ENCODE measurements at regions not wholly inside any gene's neighbourhood (a gene's known extent, or its start where the extent isn't known, plus 50 kb on each side); places are given as distances from the start of the nearest gene placed in this dataset.

DNA sequence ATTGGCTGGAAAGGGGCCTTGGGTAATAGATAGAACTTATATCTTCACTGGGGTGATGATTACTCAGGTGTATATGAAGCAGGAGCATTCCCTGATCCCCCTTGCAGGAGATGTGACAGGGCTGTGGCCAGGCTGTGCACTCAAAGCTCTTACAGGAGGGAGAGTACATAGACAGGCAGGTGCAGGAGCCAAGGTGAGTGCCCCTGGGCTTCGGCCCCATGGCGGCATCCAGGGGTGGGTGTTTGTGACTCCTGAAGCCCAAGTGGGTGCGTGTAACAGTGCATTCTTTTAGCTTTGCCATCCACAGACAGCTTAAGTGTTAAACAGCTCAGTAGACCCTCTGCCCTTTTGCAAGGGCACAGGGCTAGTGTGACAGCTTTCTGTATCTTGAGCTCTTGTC is 236.6 kb upstream of the GPR149 start:
- Histone ChIP-seq H3K9ac (ENCODE audit: low read depth, low read length) (no peak overlapping the region), H3K4me3 (ENCODE audit: low read depth in 1 of 2, low read length in 2 of 2) (no peak overlapping the region), H3K79me2 (ENCODE audit: insufficient read depth, low read length) (no peaks in the 10 kb centered on the region), H3K4me2 (ENCODE audit: insufficient read depth, low read length) (no peak overlapping the region), H3K36me3 (ENCODE audit: insufficient read depth, low read length) (no peaks in the 10 kb centered on the region), H3K9me3 (ENCODE audit: insufficient read depth, low read length, severe bottlenecking) (no peaks in the 10 kb centered on the region), H2AFZ (ENCODE audit: low read depth, low read length) (no peak overlapping the region), H4K20me1 (ENCODE audit: insufficient read depth, low read length) (no peaks in the 10 kb centered on the region), H3K4me1 (ENCODE audit: insufficient read depth, low read length) (no peaks in the 10 kb centered on the region), H3K27me3 (ENCODE audit: insufficient read depth, low read length, poor library complexity) (no peaks in the 10 kb centered on the region), H3K27ac (ENCODE audit: low read length) (no peak overlapping the region)
- DNase-seq: no peak
- TF ChIP-seq EZH2 (IDR thresholded peaks at IDR 0.05; ENCODE audit: borderline replicate concordance, low read depth, low read length, severe bottlenecking): no peak
- TF ChIP-seq, protein P1, sequence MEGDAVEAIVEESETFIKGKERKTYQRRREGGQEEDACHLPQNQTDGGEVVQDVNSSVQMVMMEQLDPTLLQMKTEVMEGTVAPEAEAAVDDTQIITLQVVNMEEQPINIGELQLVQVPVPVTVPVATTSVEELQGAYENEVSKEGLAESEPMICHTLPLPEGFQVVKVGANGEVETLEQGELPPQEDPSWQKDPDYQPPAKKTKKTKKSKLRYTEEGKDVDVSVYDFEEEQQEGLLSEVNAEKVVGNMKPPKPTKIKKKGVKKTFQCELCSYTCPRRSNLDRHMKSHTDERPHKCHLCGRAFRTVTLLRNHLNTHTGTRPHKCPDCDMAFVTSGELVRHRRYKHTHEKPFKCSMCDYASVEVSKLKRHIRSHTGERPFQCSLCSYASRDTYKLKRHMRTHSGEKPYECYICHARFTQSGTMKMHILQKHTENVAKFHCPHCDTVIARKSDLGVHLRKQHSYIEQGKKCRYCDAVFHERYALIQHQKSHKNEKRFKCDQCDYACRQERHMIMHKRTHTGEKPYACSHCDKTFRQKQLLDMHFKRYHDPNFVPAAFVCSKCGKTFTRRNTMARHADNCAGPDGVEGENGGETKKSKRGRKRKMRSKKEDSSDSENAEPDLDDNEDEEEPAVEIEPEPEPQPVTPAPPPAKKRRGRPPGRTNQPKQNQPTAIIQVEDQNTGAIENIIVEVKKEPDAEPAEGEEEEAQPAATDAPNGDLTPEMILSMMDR (IDR thresholded peaks at IDR 0.05; ENCODE audit: borderline replicate concordance, extremely low read depth, low read length, poor library complexity, severe bottlenecking): no peak
- no peak for ATAC-seq (ENCODE audit: insufficient read depth, low read depth)

GRCh38 chr3:154664714-154665113 is 234.7 kb upstream of the GPR149 start:
- Histone ChIP-seq H3K79me2 (ENCODE audit: insufficient read depth, low read length) (no peaks in the 10 kb centered on the region), H3K4me2 (ENCODE audit: insufficient read depth, low read length) (no peak overlapping the region), H4K20me1 (ENCODE audit: insufficient read depth, low read length) (no peaks in the 10 kb centered on the region), H3K9me3 (ENCODE audit: insufficient read depth, low read length, severe bottlenecking) (no peaks in the 10 kb centered on the region), H3K4me1 (ENCODE audit: insufficient read depth, low read length) (no peaks in the 10 kb centered on the region), H3K4me3 (ENCODE audit: low read depth in 1 of 2, low read length in 2 of 2) (no peak overlapping the region), H2AFZ (ENCODE audit: low read depth, low read length) (no peak overlapping the region), H3K9ac (ENCODE audit: low read depth, low read length) (no peak overlapping the region), H3K36me3 (ENCODE audit: insufficient read depth, low read length) (no peaks in the 10 kb centered on the region), H3K27ac (ENCODE audit: low read length) (no peak overlapping the region), H3K27me3 (ENCODE audit: insufficient read depth, low read length, poor library complexity) (no peaks in the 10 kb centered on the region)
- TF ChIP-seq EZH2 (IDR thresholded peaks at IDR 0.05; ENCODE audit: borderline replicate concordance, low read depth, low read length, severe bottlenecking): no peak
- TF ChIP-seq, protein P1 (IDR thresholded peaks at IDR 0.05; ENCODE audit: borderline replicate concordance, extremely low read depth, low read length, poor library complexity, severe bottlenecking): no peak
- no peak for ATAC-seq (ENCODE audit: insufficient read depth, low read depth)
- DNase-seq: no peak

GRCh38 chr3:154662851-154663250 is 232.9 kb upstream of the GPR149 start:
- Histone ChIP-seq H3K79me2 (ENCODE audit: insufficient read depth, low read length) (no peaks in the 10 kb centered on the region), H3K9me3 (ENCODE audit: insufficient read depth, low read length, severe bottlenecking) (no peaks in the 10 kb centered on the region), H3K4me2 (ENCODE audit: insufficient read depth, low read length) (no peak overlapping the region), H3K9ac (ENCODE audit: low read depth, low read length) (no peak overlapping the region), H4K20me1 (ENCODE audit: insufficient read depth, low read length) (no peaks in the 10 kb centered on the region), H3K27ac (ENCODE audit: low read length) (no peak overlapping the region), H2AFZ (ENCODE audit: low read depth, low read length) (no peak overlapping the region), H3K36me3 (ENCODE audit: insufficient read depth, low read length) (no peaks in the 10 kb centered on the region), H3K4me3 (ENCODE audit: low read depth in 1 of 2, low read length in 2 of 2) (no peak overlapping the region), H3K27me3 (ENCODE audit: insufficient read depth, low read length, poor library complexity) (no peaks in the 10 kb centered on the region), H3K4me1 (ENCODE audit: insufficient read depth, low read length) (no peaks in the 10 kb centered on the region)
- no peak for DNase-seq
- ATAC-seq (ENCODE audit: insufficient read depth, low read depth): no peak
- TF ChIP-seq, protein P1 (IDR thresholded peaks at IDR 0.05; ENCODE audit: borderline replicate concordance, extremely low read depth, low read length, poor library complexity, severe bottlenecking): no peak
- TF ChIP-seq EZH2 (IDR thresholded peaks at IDR 0.05; ENCODE audit: borderline replicate concordance, low read depth, low read length, severe bottlenecking): no peak

DNA sequence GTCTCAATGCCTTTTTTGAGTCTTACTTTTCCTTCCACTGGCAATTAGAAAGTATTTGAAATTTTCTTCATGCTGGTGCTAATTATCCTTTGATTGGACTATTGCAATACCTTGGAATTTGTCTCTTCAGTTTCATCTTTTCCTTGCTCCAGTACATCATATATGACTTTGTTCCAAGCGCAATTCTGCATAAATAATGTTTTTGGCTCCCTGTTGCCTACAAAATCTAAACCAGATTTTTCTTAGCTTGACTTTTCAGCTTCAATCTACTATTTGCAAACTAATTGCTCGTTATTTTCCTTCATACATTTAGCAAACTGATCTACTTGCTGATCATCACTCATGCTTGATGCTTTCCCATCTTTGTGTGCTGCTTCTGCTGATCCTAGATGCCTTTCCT is 230.8 kb upstream of the GPR149 start:
- no peak for ATAC-seq (ENCODE audit: insufficient read depth, low read depth)
- Histone ChIP-seq H3K4me1 (ENCODE audit: insufficient read depth, low read length) (no peaks in the 10 kb centered on the region), H3K27me3 (ENCODE audit: insufficient read depth, low read length, poor library complexity) (no peaks in the 10 kb centered on the region), H2AFZ (ENCODE audit: low read depth, low read length) (no peak overlapping the region), H3K9ac (ENCODE audit: low read depth, low read length) (no peak overlapping the region), H3K79me2 (ENCODE audit: insufficient read depth, low read length) (no peaks in the 10 kb centered on the region), H3K9me3 (ENCODE audit: insufficient read depth, low read length, severe bottlenecking) (no peaks in the 10 kb centered on the region), H4K20me1 (ENCODE audit: insufficient read depth, low read length) (no peaks in the 10 kb centered on the region), H3K4me3 (ENCODE audit: low read depth in 1 of 2, low read length in 2 of 2) (no peak overlapping the region), H3K4me2 (ENCODE audit: insufficient read depth, low read length) (no peak overlapping the region), H3K27ac (ENCODE audit: low read length) (no peak overlapping the region), H3K36me3 (ENCODE audit: insufficient read depth, low read length) (no peaks in the 10 kb centered on the region)
- DNase-seq: no peak
- TF ChIP-seq EZH2 (IDR thresholded peaks at IDR 0.05; ENCODE audit: borderline replicate concordance, low read depth, low read length, severe bottlenecking): no peak
- TF ChIP-seq, protein P1 (IDR thresholded peaks at IDR 0.05; ENCODE audit: borderline replicate concordance, extremely low read depth, low read length, poor library complexity, severe bottlenecking): no peak
